ENCODE measurements at regions not wholly inside any gene's neighbourhood (a gene's known extent, or its start where the extent isn't known, plus 50 kb on each side); places are given as distances from the start of the nearest gene placed in this dataset.

GRCh38 chr20:60535211-60535610 lies 577.0 kb downstream of the CDH26 start:
- TF ChIP-seq CTCF (conservative IDR thresholded peaks at IDR 0.05; ENCODE audit: low read length) (no peak), EZH2phosphoT487 (IDR thresholded peaks at IDR 0.05; ENCODE audit: borderline replicate concordance, low read depth, low read length) (no peak)

Data from OCI-LY7 (cell line).